GM18508 (cell line): ENCODE measurements at regions not wholly inside any gene's neighbourhood (a gene's known extent, or its start where the extent isn't known, plus 50 kb on each side); places are given as distances from the start of the nearest gene placed in this dataset.

Source experiments
- ATAC-seq: cut with Tn5 transposase; IDR thresholded peaks from one replicate; pipeline ENCODE4 v1.9.1; 2021; ENCODE audit warnings: moderate number of reproducible peaks; ENCODE audit not compliant: insufficient read depth, unreplicated experiment

GRCh38 chr21:43318841-43319781, 107.8 kb downstream of the SIK1 start:
- ATAC-seq, result no peak

GRCh38 chr21:43318368-43318767, 108.6 kb downstream of the SIK1 start:
- ATAC-seq, result no peak

GRCh38 chr21:43317959-43318358, 109.0 kb downstream of the SIK1 start:
- no peak for ATAC-seq

- no peak for ATAC-seq
Measured at GRCh38 chr21:43317254-43317748, 109.6 kb downstream of the SIK1 start.

- no peak for ATAC-seq
Measured at GRCh38 chr21:43316156-43316845, 110.6 kb downstream of the SIK1 start.

- no peak for ATAC-seq
Measured at GRCh38 chr21:43315244-43316137, 111.4 kb downstream of the SIK1 start.

GRCh38 chr21:43313939-43314405, 113.0 kb downstream of the SIK1 start:
- ATAC-seq, result no peak

GRCh38 chr21:43313221-43313938, 113.6 kb downstream of the SIK1 start:
- no peak for ATAC-seq

GRCh38 chr21:43312751-43313169, 114.2 kb downstream of the SIK1 start:
- ATAC-seq, result no peak

GRCh38 chr21:43312011-43312410, 114.9 kb downstream of the SIK1 start:
- ATAC-seq, result no peak

- ATAC-seq, result no peak
Measured at GRCh38 chr21:43311301-43311817, 115.6 kb downstream of the SIK1 start.

- ATAC-seq, result no peak
Measured at GRCh38 chr21:43308815-43309283, 118.1 kb downstream of the SIK1 start.

- no peak for ATAC-seq
Measured at GRCh38 chr21:43308101-43308814, 118.7 kb downstream of the SIK1 start.

- no peak for ATAC-seq
Measured at GRCh38 chr21:43307677-43308070, 119.3 kb downstream of the SIK1 start.

GRCh38 chr21:43306911-43307676, 119.8 kb downstream of the SIK1 start:
- peak; percentile 41 for ATAC-seq

- no peak for ATAC-seq
Measured at GRCh38 chr21:43306391-43306790, 120.5 kb downstream of the SIK1 start.

- ATAC-seq, result no peak
Measured at GRCh38 chr21:43305811-43306311, 121.1 kb downstream of the SIK1 start.

GRCh38 chr21:43305336-43305665, 121.6 kb downstream of the SIK1 start:
- ATAC-seq, result no peak
